ENCODE measurements at regions not wholly inside any gene's neighbourhood (a gene's known extent, or its start where the extent isn't known, plus 50 kb on each side); places are given as distances from the start of the nearest gene placed in this dataset.

- intact Hi-C loops (cut with micrococcal nuclease): no loop called here
- dilution Hi-C loops (cut with HindIII; ENCODE audit: low sequenced_read_pairs, unreplicated experiment): no loop called here
- DNase-seq: no peak
These were observed 65.3 kb upstream of the CCSER1 start for GRCh38 chr4:90061881-90062280.

More at GRCh38 chr4:90061881-90062280, 65.3 kb upstream of the CCSER1 start:
- no peak overlapping the region for H3K4me3 ChIP-seq (ENCODE audit: insufficient read depth, low read depth, low read length)
- no peak overlapping the region for H2BK5ac ChIP-seq (ENCODE audit: low read depth, low read length, poor library complexity, severe bottlenecking)
- H3K14ac ChIP-seq (replicated peaks; ENCODE audit: low read depth, low read length): no peak overlapping the region
- ATAC-seq (ENCODE audit: low read depth): no peak
- H2BK120ac ChIP-seq (ENCODE audit: low read depth, low read length): no peak overlapping the region
- H3K27me3 ChIP-seq (ENCODE audit: control insufficient read depth, insufficient read depth, low read length): no peaks in the 10 kb centered on the region
- no peaks in the 10 kb centered on the region for H3K4me1 ChIP-seq (ENCODE audit: control insufficient read depth, insufficient read depth, low read length)
- H3K23ac ChIP-seq (ENCODE audit: low read depth, low read length): no peak overlapping the region
- H3K79me1 ChIP-seq (ENCODE audit: low read depth in 1 of 2, low read length in 2 of 2): no peaks in the 10 kb centered on the region
- H3K36me3 ChIP-seq (ENCODE audit: control insufficient read depth, insufficient read depth, low read length): no peaks in the 10 kb centered on the region
- no peaks in the 10 kb centered on the region for H4K20me1 ChIP-seq (ENCODE audit: insufficient read depth, low read length)
- H2AK9ac ChIP-seq (replicated peaks; ENCODE audit: low read depth, low read length, poor library complexity): no peak overlapping the region
- H3K18ac ChIP-seq (ENCODE audit: low read depth, low read length): no peak overlapping the region
- no peak overlapping the region for H2BK20ac ChIP-seq (ENCODE audit: low read depth, low read length)
- H3K9me3 ChIP-seq (ENCODE audit: control insufficient read depth, insufficient read depth, low read length): no peaks in the 10 kb centered on the region
- H4K5ac ChIP-seq (ENCODE audit: low read depth, low read length): no peak overlapping the region
- no CpG with 5 or more reads among the region's 1 CpG for whole genome bisulfite sequencing, 2 experiments (ENCODE audit: extremely low coverage in 2 of 2, insufficient read length in 1 of 2)
- CTCF ChIA-PET: no interaction called here
- no peak overlapping the region for H3K27ac ChIP-seq (ENCODE audit: insufficient read depth, low read length)
- no peak overlapping the region for H3K56ac ChIP-seq (ENCODE audit: extremely low read depth, insufficient read depth, low read length)
- no peak overlapping the region for H3K9ac ChIP-seq (ENCODE audit: low read depth, low read length)
- no peaks in the 10 kb centered on the region for H3K9me1 ChIP-seq (ENCODE audit: insufficient read depth, low read length)
- BruUV-seq (replicated peaks): no TSS peak
- TF ChIP-seq RAD21 (IDR thresholded peaks at IDR 0.05; ENCODE audit: low read length) (no peak), ELK1 (IDR thresholded peaks at IDR 0.05; ENCODE audit: borderline replicate concordance, low read depth, low read length) (no peak), USF2 (IDR thresholded peaks at IDR 0.05; ENCODE audit: low read depth, low read length) (no peak), NFE2L2 (IDR thresholded peaks at IDR 0.05; ENCODE audit: low read depth, low read length) (no peak), BHLHE40 (IDR thresholded peaks at IDR 0.05; ENCODE audit: low read depth, low read length) (no peak)
- H3K4me2 ChIP-seq (ENCODE audit: low read depth, low read length): no peak overlapping the region
- H4K91ac ChIP-seq (ENCODE audit: insufficient read depth, low read depth, low read length): no peak overlapping the region
- H2AFZ ChIP-seq (replicated peaks; ENCODE audit: low read length, poor library complexity): no peak overlapping the region
- no peak overlapping the region for H4K8ac ChIP-seq (ENCODE audit: low read depth in 2 of 2, low read length in 2 of 2)
- H3K4ac ChIP-seq (ENCODE audit: low read depth, low read length): no peak overlapping the region
- H2AK5ac ChIP-seq (ENCODE audit: low read depth, low read length): no peak overlapping the region
- POLR2A ChIA-PET (ENCODE audit: unreplicated experiment): no interaction called here
- in situ Hi-C loops (cut with MboI; ENCODE audit: low sequenced_read_pairs): no loop called here
- H2BK15ac ChIP-seq (ENCODE audit: low read depth, low read length): no peak overlapping the region
